BLaER1 treated with 17β-estradiol and CSF1 and Interleukin-3, amounts not matched to agents 10 nM and 100 nM (cell line): ENCODE measurements at regions not wholly inside any gene's neighbourhood (a gene's known extent, or its start where the extent isn't known, plus 50 kb on each side); places are given as distances from the start of the nearest gene placed in this dataset.

Source experiments
- H3K27ac ChIP-seq, 11 experiments: shearing (Covaris generic); formaldehyde crosslinking; 2 replicates each; pipeline ENCODE4 v1.8.1; 2022
- H3K27me3 ChIP-seq, 11 experiments: shearing (Covaris generic); formaldehyde crosslinking; 2 replicates each; pipeline ENCODE4 v1.8.1; 2022
- H3K36me3 ChIP-seq, 11 experiments: shearing (Covaris generic); formaldehyde crosslinking; 2 replicates each; pipeline ENCODE4 v1.8.1; 2022
- H3K4me1 ChIP-seq, 10 experiments: shearing (Covaris generic); formaldehyde crosslinking; 2 replicates each; pipeline ENCODE4 v1.8.1; 2022
- H3K4me2 ChIP-seq, 11 experiments: shearing (Covaris generic); formaldehyde crosslinking; 2 replicates each; pipeline ENCODE4 v1.8.1; 2022
- H3K4me3 ChIP-seq, 10 experiments: shearing (Covaris generic); formaldehyde crosslinking; 2 replicates each; pipeline ENCODE4 v1.8.1; 2022
- H3K9ac ChIP-seq, 11 experiments: shearing (Covaris generic); formaldehyde crosslinking; 2 replicates each; pipeline ENCODE4 v1.8.1; 2022
- H3K9me3 ChIP-seq, 11 experiments: shearing (Covaris generic); formaldehyde crosslinking; replicated peaks in 1 of 11; 2 replicates each; pipeline ENCODE4 v1.8.1; 2022
- H4K20me1 ChIP-seq, 11 experiments: shearing (Covaris generic); formaldehyde crosslinking; 2 replicates each; pipeline ENCODE4 v1.8.1; 2022
- Cebpa-rat ChIP-seq, 11 experiments: shearing (Covaris generic); IDR thresholded peaks; 2 replicates each; pipeline ENCODE4 v1.8.1; 2022

GRCh38 chrX:3227526-3227925 is 118.9 kb downstream of the MXRA5 start:
- Histone ChIP-seq H3K36me3 (no peaks in the 10 kb centered on the region), H3K4me2 (no peak overlapping the region), H3K27me3 (no peaks in the 10 kb centered on the region), H3K27ac (no peak overlapping the region), H3K4me3 (no peak overlapping the region), H3K9me3 (no peaks in the 10 kb centered on the region), H4K20me1 (no peaks in the 10 kb centered on the region), H3K4me1 (peaks cover 0 to 12% (median 0%) of the 10 kb centered on the region in 10 experiments; a peak in 7 of 20 replicates), H3K9ac (no peak overlapping the region)
- TF ChIP-seq Cebpa-rat (IDR thresholded peaks at IDR 0.05) = no peak

DNA sequence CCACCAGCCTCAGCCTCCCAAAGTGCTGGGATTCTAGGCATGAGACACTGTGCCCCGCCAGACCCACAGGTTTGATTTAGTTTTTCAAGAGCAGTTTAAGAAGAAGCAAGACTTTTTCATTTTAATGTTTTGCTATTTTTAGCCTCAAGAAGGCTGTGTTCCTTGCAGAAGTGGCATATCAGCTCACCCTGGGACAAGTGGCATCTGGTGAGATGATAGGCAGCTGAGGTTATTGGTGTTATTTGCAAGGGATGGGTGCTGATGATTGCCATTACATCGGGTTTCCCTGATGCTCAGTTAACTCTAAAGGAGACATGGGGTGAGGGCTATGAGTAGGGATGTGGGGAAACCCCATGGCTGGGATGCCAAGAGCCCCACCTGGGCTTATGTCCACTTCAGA is 120.4 kb downstream of the MXRA5 start:
- no peak for TF ChIP-seq Cebpa-rat (IDR thresholded peaks at IDR 0.05)
- Histone ChIP-seq H3K27me3 (no peaks in the 10 kb centered on the region), H3K9me3 (no peaks in the 10 kb centered on the region), H3K4me3 (no peak overlapping the region), H3K36me3 (no peaks in the 10 kb centered on the region), H3K9ac (no peak overlapping the region), H3K27ac (no peak overlapping the region), H3K4me1 (no peaks in the 10 kb centered on the region), H4K20me1 (no peaks in the 10 kb centered on the region), H3K4me2 (no peak overlapping the region)

DNA sequence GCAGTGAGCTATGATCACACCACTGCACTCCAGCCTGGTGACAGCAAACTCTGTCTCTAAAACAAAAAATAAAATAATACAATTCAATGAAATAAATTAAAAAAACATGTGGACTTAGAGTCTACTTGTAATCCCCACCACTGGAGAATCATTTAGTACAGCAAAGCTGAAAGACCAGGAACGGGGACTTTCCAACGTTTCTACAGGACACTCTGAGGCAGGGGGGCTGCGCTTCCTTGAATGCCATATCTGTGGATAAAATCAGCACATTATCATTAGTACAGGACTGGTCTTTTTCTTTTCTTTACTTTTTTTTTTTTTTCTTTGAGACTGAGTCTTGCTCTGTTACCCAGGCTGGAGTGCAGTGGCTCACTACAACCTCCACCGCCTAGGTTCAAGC is 124.8 kb downstream of the MXRA5 start:
- Histone ChIP-seq H3K27me3 (no peaks in the 10 kb centered on the region), H3K27ac (no peak overlapping the region), H3K9ac (no peak overlapping the region), H3K36me3 (no peaks in the 10 kb centered on the region), H3K4me2 (no peak overlapping the region), H3K9me3 (no peaks in the 10 kb centered on the region), H3K4me1 (no peaks in the 10 kb centered on the region), H3K4me3 (no peak overlapping the region), H4K20me1 (no peaks in the 10 kb centered on the region)
- TF ChIP-seq Cebpa-rat (IDR thresholded peaks at IDR 0.05) = no peak

DNA sequence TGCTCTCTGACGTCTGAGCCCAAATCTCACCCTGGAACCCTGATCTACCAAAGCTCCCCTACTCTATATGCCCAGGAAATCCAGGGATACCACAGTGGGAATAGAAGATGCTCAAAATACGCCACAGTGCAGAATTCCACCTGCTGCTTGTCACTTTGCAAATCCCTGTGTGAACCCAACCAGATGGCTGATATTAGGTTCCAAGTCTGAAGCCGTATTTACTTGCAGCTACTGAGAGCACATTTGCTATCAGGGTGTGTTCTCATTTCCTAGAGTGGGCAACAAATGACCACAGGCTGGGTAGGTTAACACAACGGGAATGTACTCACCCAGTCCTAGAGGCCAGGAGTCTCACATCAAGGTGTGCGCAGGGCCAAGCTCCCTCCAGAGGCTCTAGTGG is 126.8 kb downstream of the MXRA5 start:
- Histone ChIP-seq H3K4me2 (no peak overlapping the region), H3K4me1 (no peaks in the 10 kb centered on the region), H3K36me3 (no peaks in the 10 kb centered on the region), H3K4me3 (no peak overlapping the region), H3K9me3 (no peaks in the 10 kb centered on the region; a peak in 1 of 22 replicates), H4K20me1 (no peaks in the 10 kb centered on the region), H3K9ac (no peak overlapping the region), H3K27me3 (no peaks in the 10 kb centered on the region), H3K27ac (no peak overlapping the region)
- no peak for TF ChIP-seq Cebpa-rat (IDR thresholded peaks at IDR 0.05)

DNA sequence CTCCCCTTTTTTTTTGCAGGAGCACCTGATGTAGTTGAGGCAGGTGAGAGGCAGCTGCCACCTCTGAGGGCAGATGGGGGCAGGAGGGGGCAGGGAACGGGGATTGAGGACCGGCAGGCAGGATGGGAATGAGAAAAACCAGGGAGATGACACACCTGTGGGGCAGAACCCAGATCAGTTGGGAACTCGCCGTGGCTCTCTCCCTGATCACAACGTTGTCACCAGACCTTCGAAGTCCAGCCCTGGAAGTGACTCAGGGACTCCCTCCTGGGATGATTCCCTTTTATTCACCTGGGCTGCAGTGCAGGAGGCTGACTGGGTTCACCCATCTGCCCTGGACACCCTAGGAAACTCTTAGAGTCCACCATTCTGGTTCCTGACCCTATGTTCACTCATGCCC is 127.2 kb downstream of the MXRA5 start:
- Histone ChIP-seq H3K4me1 (no peaks in the 10 kb centered on the region), H3K9ac (no peak overlapping the region), H3K9me3 (no peaks in the 10 kb centered on the region; a peak in 1 of 22 replicates), H4K20me1 (no peaks in the 10 kb centered on the region), H3K27me3 (no peaks in the 10 kb centered on the region), H3K36me3 (no peaks in the 10 kb centered on the region), H3K4me2 (no peak overlapping the region), H3K4me3 (no peak overlapping the region), H3K27ac (no peak overlapping the region)
- TF ChIP-seq Cebpa-rat (IDR thresholded peaks at IDR 0.05) = no peak

GRCh38 chrX:3218442-3218841 is 128.0 kb downstream of the MXRA5 start:
- Histone ChIP-seq H3K4me3 (no peak overlapping the region), H4K20me1 (no peaks in the 10 kb centered on the region), H3K9me3 (no peaks in the 10 kb centered on the region; a peak in 1 of 22 replicates), H3K4me1 (no peaks in the 10 kb centered on the region), H3K27me3 (no peaks in the 10 kb centered on the region), H3K9ac (no peak overlapping the region), H3K36me3 (no peaks in the 10 kb centered on the region), H3K4me2 (no peak overlapping the region), H3K27ac (no peak overlapping the region)
- no peak for TF ChIP-seq Cebpa-rat (IDR thresholded peaks at IDR 0.05)

- H3K4me3 ChIP-seq = no peak overlapping the region
- H3K9ac ChIP-seq = no peak overlapping the region
- H3K4me1 ChIP-seq = no peaks in the 10 kb centered on the region
- H3K36me3 ChIP-seq = no peaks in the 10 kb centered on the region
- no peaks in the 10 kb centered on the region; a peak in 1 of 22 replicates for H3K9me3 ChIP-seq
- H3K27me3 ChIP-seq = no peaks in the 10 kb centered on the region
- no peaks in the 10 kb centered on the region for H4K20me1 ChIP-seq
- no peak overlapping the region for H3K4me2 ChIP-seq
- H3K27ac ChIP-seq = no peak overlapping the region
- no peak for TF ChIP-seq Cebpa-rat (IDR thresholded peaks at IDR 0.05)
Measured at GRCh38 chrX:3216581-3217180, 129.8 kb downstream of the MXRA5 start.

DNA sequence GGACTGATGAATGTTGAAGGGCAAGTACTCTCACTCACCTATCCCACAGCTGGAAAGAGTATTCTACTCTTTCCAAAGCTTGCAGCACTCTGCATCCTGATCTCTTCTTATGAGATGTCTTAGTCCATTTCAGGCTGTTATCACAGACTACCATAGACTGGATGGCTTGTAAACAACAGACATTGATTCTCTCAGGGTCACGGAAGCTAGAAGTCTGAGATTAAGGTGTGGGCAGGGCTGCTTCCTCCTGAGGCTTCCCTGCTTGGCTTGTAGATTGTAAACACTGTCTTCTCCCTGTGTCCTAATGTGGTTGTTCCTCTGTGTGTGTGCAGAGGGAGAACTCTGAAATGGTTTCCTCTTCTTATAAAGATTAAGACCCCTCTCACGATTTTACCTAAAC is 131.2 kb downstream of the MXRA5 start:
- Histone ChIP-seq H3K4me2 (no peak overlapping the region), H3K9me3 (no peaks in the 10 kb centered on the region; a peak in 1 of 22 replicates), H4K20me1 (no peaks in the 10 kb centered on the region), H3K4me1 (no peaks in the 10 kb centered on the region), H3K4me3 (no peak overlapping the region), H3K9ac (no peak overlapping the region), H3K36me3 (no peaks in the 10 kb centered on the region), H3K27ac (no peak overlapping the region), H3K27me3 (no peaks in the 10 kb centered on the region)
- TF ChIP-seq Cebpa-rat (IDR thresholded peaks at IDR 0.05) = no peak

- H3K4me1 ChIP-seq = no peaks in the 10 kb centered on the region
- H3K36me3 ChIP-seq = no peaks in the 10 kb centered on the region
- H3K27ac ChIP-seq = no peak overlapping the region
- H3K4me3 ChIP-seq = no peak overlapping the region
- no peak for TF ChIP-seq Cebpa-rat (IDR thresholded peaks at IDR 0.05)
- no peak overlapping the region for H3K4me2 ChIP-seq
- no peaks in the 10 kb centered on the region for H3K27me3 ChIP-seq
- no peaks in the 10 kb centered on the region for H4K20me1 ChIP-seq
- no peak overlapping the region for H3K9ac ChIP-seq
- H3K9me3 ChIP-seq = no peaks in the 10 kb centered on the region
Measured at GRCh38 chrX:3206314-3206713, 140.1 kb downstream of the MXRA5 start.

- Histone ChIP-seq H3K9me3 (no peaks in the 10 kb centered on the region), H3K27ac (no peak overlapping the region), H3K4me1 (no peaks in the 10 kb centered on the region), H3K9ac (no peak overlapping the region), H3K4me2 (no peak overlapping the region), H3K36me3 (no peaks in the 10 kb centered on the region), H3K27me3 (no peaks in the 10 kb centered on the region), H3K4me3 (no peak overlapping the region), H4K20me1 (no peaks in the 10 kb centered on the region)
- no peak for TF ChIP-seq Cebpa-rat (IDR thresholded peaks at IDR 0.05)
Measured at GRCh38 chrX:3204606-3205005, 141.8 kb downstream of the MXRA5 start.
